Activated naive CD8-positive, alpha-beta T cell treated with anti-CD3 and anti-CD28 coated beads, Interleukin-2, amount 50 U/mL, for 24 hours (primary cell): ENCODE measurements at regions not wholly inside any gene's neighbourhood (a gene's known extent, or its start where the extent isn't known, plus 50 kb on each side); places are given as distances from the start of the nearest gene placed in this dataset.

Experiments
- ATAC-seq: fragments of 150-1000 bp; cut with Tn5 transposase; one replicate; pipeline ENCODE4 v1.10.0; 2021
- DNase-seq: peaks from one replicate; pipeline ENCODE4 v3.0.0; 2021
- H3K27ac Mint-ChIP-seq: one replicate; pipeline ENCODE4 v1.8.0; 2021; ENCODE audit warnings: mild to moderate bottlenecking, mixed read lengths
- H3K27me3 Mint-ChIP-seq: one replicate; pipeline ENCODE4 v1.8.0; 2021; ENCODE audit warnings: mixed read lengths
- H3K36me3 Mint-ChIP-seq: one replicate; pipeline ENCODE4 v1.8.0; 2021; ENCODE audit warnings: low read depth, mixed read lengths
- H3K4me1 Mint-ChIP-seq: one replicate; pipeline ENCODE4 v1.8.0; 2021; ENCODE audit warnings: mixed read lengths
- H3K4me3 Mint-ChIP-seq: one replicate; pipeline ENCODE4 v1.8.0; 2021; ENCODE audit warnings: mild to moderate bottlenecking, moderate library complexity, mixed read lengths
- H3K9me3 Mint-ChIP-seq: one replicate; pipeline ENCODE4 v1.8.0; 2021; ENCODE audit warnings: mixed read lengths

DNA sequence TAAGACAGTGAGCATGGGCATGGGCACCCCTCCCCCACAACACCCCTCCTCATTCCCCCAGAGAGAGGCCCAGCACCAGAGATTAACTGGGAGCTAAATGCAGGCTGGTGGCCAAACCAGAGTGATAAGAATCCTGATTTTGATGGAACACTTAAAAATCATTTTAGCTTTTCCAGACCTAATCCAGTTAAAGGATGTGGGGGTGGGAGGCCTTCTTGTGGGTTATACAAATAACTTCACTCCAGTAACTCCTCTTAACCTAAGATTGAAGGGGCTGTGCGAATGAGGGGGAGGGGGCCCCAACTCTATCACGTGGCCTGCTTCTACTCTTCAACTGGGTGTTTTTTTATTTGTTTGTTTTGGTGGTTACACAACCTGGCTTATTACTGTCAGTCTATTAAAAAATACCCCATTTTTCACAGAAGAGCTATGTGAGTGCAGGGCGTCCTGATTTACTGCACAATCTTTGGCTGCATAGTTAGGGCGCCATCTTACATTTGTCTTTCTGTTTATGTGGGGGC is 398.1 kb upstream of the LYPLAL1 start:
- H3K4me1 Mint-ChIP-seq = no peaks in the 10 kb centered on the region
- H3K4me3 Mint-ChIP-seq = no peak overlapping the region
- H3K9me3 Mint-ChIP-seq = no peaks in the 10 kb centered on the region
- no peaks in the 10 kb centered on the region for H3K27me3 Mint-ChIP-seq
- DNase-seq (no peak), ATAC-seq (no peak)
- no peaks in the 10 kb centered on the region for H3K36me3 Mint-ChIP-seq
- H3K27ac Mint-ChIP-seq = no peak overlapping the region

DNA sequence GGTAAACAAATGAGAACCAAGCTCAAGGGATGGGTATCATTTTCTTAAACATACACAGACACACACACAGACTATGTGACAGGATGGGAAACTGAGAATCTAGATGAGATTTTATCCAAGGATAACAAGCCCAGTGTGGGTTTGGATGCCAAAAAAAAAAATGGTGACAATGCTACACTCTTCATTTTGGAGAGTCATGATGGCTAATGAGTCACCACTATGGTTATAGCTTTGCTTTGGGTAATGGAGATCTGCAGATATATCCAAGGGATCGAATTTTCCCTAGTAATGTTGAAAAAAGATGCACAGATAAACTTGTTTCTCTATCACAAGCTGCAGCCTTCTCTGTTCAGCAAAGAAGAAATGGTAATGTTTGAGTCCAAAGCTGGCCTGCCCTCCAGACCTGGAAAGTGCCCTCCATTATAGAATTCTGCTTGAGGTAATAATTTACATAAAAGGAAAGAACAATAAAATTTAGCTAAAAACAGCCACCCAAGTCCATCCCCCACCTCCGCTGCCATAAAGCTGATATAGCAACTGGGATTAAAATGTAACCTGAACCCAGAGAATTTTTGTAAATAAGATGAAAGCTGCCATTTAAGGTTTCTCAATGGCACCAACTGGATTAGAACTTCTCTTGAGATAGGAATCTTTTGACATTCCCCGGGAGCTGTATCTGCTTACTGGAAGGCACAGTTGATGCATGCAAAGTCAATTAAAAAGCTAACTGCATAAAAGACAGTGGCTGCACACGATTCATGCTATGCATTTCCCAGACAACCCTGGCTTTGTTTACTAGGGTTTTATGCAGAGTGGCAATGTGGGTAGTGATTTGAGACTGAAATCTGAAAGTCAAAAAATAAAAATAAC is 395.2 kb upstream of the LYPLAL1 start:
- Mint-ChIP-seq H3K4me3 (no peak overlapping the region), H3K9me3 (no peaks in the 10 kb centered on the region), H3K4me1 (no peaks in the 10 kb centered on the region), H3K27me3 (no peaks in the 10 kb centered on the region), H3K27ac (no peak overlapping the region), H3K36me3 (no peaks in the 10 kb centered on the region)
- ATAC-seq (no peak), DNase-seq (no peak)

DNA sequence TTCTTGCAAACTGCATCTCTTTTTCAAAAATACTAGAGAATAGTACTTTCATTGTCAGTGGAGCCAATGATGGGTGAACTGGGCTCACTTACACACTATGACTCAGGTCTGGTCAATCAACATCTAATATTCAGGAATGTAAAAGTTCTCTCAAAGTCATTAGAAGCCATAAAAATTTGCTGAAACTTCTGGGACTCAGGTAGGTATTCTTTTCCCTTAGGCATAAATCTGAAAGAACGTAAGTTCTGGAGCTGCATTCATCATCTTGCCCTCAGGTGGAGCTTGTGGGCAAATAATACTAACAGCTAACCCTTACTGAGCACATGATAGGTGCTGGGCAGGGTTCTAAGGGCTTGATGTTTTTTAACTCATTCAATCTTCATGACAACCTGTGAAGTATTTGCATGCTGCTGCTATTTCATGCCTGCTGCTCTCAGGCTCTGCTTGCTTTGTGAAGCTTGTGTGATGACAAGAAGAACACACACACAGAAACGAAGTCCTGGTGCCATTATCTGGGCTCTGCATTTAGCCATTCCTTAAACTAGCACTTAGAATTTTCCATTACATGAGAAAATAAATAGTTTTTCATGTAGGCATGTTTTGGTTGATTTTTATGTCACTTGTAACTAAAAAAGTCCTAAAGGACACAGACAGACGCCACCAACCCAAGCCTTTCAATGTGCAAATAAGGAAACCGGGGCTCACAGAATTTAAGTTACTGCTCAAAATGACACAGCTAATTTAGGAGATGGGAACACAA is 394.2 kb upstream of the LYPLAL1 start:
- H3K4me3 Mint-ChIP-seq = no peak overlapping the region
- ATAC-seq = no peak
- DNase-seq = no peak
- no peaks in the 10 kb centered on the region for H3K36me3 Mint-ChIP-seq
- H3K4me1 Mint-ChIP-seq = no peaks in the 10 kb centered on the region
- H3K27me3 Mint-ChIP-seq = no peaks in the 10 kb centered on the region
- no peak overlapping the region for H3K27ac Mint-ChIP-seq
- no peaks in the 10 kb centered on the region for H3K9me3 Mint-ChIP-seq

DNA sequence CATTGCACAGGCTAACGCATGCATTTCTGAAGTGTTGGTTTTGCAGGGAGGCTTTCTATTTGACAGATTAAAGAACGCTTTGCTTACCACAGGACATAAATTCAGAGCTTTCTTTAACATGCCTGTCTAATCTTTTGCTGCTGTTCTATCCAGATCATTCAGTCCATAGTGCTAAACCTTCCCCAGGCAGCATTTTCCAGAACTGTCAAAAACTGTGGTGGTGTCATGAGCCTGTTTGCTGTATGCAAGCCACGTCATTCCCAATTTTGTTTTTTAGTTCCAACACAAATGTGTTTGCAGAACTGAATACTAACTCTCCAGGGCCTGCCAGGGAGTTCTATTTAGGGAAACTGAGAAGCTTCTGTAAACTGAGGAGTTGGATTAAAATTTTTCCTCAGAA is 390.5 kb upstream of the LYPLAL1 start:
- ATAC-seq (no peak), DNase-seq (no peak)
- Mint-ChIP-seq H3K27ac (no peak overlapping the region), H3K4me1 (no peaks in the 10 kb centered on the region), H3K27me3 (no peaks in the 10 kb centered on the region), H3K9me3 (no peaks in the 10 kb centered on the region), H3K36me3 (no peaks in the 10 kb centered on the region), H3K4me3 (no peak overlapping the region)

DNA sequence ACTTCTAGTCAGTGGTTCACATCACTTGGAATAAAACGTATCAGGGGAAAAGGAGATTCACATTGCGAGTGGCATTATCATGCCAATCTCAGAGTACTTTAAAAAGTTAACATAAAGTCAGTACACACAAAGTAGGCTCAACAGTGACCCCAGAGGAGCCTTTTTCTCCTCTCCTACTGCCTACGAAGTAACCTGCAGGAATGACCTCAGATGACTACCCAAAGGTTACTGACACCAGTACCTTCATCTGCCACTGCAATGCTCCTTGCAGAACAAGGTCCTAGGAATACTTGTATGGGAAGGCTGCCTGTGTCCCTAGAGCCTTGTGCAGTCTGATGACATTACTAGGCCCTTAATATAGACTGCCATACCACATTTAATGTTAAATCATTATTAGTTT is 389.8 kb upstream of the LYPLAL1 start:
- ATAC-seq = no peak
- Mint-ChIP-seq H3K36me3 (no peaks in the 10 kb centered on the region), H3K9me3 (no peaks in the 10 kb centered on the region), H3K4me3 (no peak overlapping the region), H3K27me3 (no peaks in the 10 kb centered on the region), H3K27ac (no peak overlapping the region), H3K4me1 (no peaks in the 10 kb centered on the region)
- no peak for DNase-seq

DNA sequence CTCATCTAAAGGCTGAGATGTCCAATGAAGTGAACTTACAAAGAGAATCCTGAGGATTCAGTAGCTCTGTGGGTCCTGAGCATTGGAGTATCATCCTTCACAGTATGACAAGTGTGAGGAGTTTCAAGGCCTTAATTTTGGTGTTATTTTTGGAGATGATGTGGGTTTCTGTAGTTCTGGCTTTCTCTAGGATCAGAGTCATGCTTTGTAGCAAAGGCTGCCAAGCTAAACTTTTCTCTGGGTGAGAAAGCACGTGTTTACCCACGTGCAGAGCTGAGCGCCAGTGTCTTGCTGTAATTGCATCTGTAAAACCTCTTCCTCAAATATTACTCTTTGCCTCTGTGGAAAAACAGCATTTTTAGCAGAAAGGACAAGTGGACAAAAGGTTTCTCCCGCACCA is 387.8 kb upstream of the LYPLAL1 start:
- H3K4me1 Mint-ChIP-seq = no peaks in the 10 kb centered on the region
- ATAC-seq (no peak), DNase-seq (no peak)
- no peak overlapping the region for H3K4me3 Mint-ChIP-seq
- no peaks in the 10 kb centered on the region for H3K36me3 Mint-ChIP-seq
- no peaks in the 10 kb centered on the region for H3K27me3 Mint-ChIP-seq
- H3K9me3 Mint-ChIP-seq = no peaks in the 10 kb centered on the region
- no peak overlapping the region for H3K27ac Mint-ChIP-seq

DNA sequence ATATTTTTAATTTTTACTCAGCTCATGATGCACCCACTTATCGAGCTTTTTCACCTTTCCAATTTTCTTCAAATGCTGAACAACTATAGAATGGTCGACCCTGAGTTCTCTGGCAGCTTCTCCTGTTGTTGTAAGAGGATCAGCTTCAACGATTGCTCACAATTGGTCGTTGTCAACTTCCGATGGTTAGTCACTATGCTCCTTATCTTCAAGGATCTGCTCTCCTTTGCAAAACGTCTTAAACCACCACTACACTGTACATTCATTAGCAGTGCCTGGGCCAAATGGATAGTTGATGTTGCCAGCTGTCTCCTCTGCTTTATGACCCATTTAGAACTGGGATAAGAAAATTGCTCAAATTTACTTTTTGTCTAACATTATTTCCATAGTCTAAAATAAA is 385.9 kb upstream of the LYPLAL1 start:
- Mint-ChIP-seq H3K4me1 (no peaks in the 10 kb centered on the region), H3K36me3 (no peaks in the 10 kb centered on the region), H3K27me3 (no peaks in the 10 kb centered on the region), H3K9me3 (no peaks in the 10 kb centered on the region), H3K27ac (no peak overlapping the region), H3K4me3 (no peak overlapping the region)
- DNase-seq = no peak
- no peak for ATAC-seq

DNA sequence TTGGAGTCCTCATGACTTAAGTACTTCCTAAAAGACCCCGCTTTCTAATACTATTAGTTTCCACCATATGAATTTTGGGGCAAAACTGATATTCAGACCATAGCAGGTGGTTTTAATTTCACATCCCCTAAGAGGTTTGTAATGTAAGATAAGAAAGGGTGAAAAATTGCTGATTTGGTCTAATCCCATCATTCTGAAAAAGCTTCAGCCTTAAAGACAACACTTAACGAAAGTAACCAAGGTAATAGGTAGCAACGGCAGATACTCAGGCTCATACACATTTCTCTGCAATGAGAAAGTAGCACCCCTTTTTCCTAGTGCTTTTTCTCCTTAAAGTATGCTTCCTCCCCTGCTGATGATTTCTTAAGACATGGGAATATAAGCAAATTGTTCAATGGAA is 376.9 kb upstream of the LYPLAL1 start:
- DNase-seq = no peak
- Mint-ChIP-seq H3K4me3 (no peak overlapping the region), H3K27ac (no peak overlapping the region), H3K9me3 (peaks cover 7% of the 10 kb centered on the region), H3K27me3 (no peaks in the 10 kb centered on the region), H3K36me3 (no peaks in the 10 kb centered on the region), H3K4me1 (no peaks in the 10 kb centered on the region)
- no peak for ATAC-seq

DNA sequence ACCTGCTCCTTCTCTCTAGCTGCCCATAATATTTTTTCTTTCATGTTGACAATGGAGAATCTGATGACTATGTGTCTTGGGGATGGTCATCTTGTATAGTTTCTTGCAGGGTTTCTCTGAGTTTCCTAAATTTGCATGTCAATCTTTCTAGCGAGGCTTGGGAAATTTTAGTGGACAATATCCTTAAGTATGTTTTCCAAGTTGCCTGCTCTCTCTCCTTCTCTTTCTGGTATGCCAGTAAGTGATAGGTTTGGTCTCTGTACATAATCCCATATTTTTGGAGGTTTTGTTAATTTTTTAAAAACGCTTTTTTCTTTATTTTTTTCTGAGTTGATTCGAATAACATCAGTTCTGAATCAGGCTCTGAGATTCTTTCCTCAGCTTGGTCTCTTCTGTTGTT is 370.9 kb upstream of the LYPLAL1 start:
- H3K4me1 Mint-ChIP-seq = no peaks in the 10 kb centered on the region
- H3K27ac Mint-ChIP-seq = no peak overlapping the region
- ATAC-seq (no peak), DNase-seq (no peak)
- H3K9me3 Mint-ChIP-seq = peaks cover 7% of the 10 kb centered on the region
- no peak overlapping the region for H3K4me3 Mint-ChIP-seq
- no peaks in the 10 kb centered on the region for H3K27me3 Mint-ChIP-seq
- no peaks in the 10 kb centered on the region for H3K36me3 Mint-ChIP-seq

DNA sequence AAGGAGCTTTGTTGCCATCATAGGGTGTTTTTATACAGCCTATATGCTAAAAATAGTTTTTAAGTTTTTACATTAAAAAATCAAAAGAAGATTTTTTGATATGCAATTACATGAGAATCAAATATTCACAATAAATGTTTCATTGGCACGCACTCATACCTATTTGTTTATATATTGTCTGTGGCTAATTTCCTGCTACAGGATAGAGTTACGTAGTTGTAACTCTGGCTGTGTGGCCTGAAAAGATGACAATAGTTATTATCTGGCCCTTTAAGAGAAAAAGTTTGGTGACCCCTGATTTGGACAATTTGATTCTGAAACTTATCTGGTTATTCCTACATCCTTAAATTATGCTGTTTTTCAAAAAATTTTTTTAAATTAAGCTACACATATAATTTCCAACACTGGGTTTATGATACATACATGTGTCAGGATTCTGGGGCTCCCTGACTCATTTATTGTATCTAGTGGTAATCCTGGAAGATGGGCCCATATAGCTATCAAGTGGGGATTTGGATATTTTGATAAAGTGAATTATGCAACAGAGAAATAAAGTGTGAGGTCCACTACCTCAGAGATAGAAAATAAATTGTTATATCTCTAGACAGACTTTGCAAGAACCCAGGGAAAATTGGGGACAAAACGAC is 370.2 kb upstream of the LYPLAL1 start:
- no peak overlapping the region for H3K4me3 Mint-ChIP-seq
- no peak for DNase-seq
- no peaks in the 10 kb centered on the region for H3K27me3 Mint-ChIP-seq
- no peak for ATAC-seq
- no peaks in the 10 kb centered on the region for H3K4me1 Mint-ChIP-seq
- no peaks in the 10 kb centered on the region for H3K36me3 Mint-ChIP-seq
- no peak overlapping the region for H3K27ac Mint-ChIP-seq
- H3K9me3 Mint-ChIP-seq = peaks cover 7% of the 10 kb centered on the region

DNA sequence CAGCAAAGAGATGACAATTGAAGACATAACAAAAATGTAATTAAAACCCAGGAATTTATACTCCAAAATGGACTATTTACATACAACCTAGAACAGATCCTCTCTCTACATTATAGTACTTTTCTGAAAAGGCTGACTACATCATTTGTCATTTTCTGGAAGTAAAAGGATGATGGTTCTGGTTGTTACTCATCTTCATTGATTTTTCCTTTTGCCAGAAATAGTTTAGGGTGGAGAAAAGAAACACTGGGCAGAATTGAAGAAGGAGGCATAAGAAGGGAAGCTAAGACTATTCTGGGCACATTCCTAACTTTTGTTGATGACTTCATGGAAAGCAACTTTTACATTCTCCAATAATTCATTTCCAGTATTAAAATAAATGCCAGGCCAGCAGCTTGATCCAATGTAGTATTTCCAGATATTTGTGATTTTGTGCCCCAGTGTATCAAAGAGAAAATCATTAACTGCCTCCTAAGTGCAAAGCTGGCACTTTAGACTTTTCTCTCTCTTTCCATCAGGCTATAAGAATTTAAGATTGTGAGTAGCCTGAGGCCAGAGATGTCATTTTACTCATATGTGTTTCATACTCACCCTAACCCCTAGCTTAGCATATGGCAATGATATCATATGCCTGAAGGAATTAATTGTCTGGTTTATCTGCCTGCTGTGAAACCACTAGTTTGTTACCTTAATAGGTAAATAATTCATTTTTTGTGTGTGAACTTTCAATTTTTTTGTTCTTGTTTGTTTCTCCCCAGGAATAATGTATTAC is 369.5 kb upstream of the LYPLAL1 start:
- Mint-ChIP-seq H3K9me3 (peaks cover 7% of the 10 kb centered on the region), H3K27me3 (no peaks in the 10 kb centered on the region), H3K4me3 (no peak overlapping the region), H3K4me1 (no peaks in the 10 kb centered on the region), H3K27ac (no peak overlapping the region), H3K36me3 (no peaks in the 10 kb centered on the region)
- ATAC-seq (no peak), DNase-seq (no peak)

DNA sequence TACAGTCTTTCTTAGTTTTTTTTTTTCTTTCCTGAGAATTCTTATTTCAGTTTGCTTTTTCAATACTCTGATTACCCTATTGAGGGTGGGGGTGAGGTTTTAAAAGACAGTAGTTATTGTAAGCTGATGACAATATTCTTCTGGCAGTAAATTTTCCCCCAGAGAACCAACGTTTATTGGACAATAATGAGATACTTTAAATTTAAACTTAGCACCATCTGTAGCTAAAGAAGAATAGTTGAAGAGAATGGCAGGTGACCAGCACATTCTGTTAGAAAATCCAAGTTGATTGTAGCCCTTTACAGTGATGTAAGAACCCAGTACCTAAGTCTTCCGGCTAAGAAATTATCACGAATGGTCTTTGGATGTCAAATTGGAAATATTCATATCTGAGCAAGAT is 364.6 kb upstream of the LYPLAL1 start:
- no peaks in the 10 kb centered on the region for H3K36me3 Mint-ChIP-seq
- H3K4me3 Mint-ChIP-seq = no peak overlapping the region
- no peak for ATAC-seq
- no peak for DNase-seq
- H3K27me3 Mint-ChIP-seq = no peaks in the 10 kb centered on the region
- no peaks in the 10 kb centered on the region for H3K4me1 Mint-ChIP-seq
- H3K9me3 Mint-ChIP-seq = no peaks in the 10 kb centered on the region
- H3K27ac Mint-ChIP-seq = no peak overlapping the region

DNA sequence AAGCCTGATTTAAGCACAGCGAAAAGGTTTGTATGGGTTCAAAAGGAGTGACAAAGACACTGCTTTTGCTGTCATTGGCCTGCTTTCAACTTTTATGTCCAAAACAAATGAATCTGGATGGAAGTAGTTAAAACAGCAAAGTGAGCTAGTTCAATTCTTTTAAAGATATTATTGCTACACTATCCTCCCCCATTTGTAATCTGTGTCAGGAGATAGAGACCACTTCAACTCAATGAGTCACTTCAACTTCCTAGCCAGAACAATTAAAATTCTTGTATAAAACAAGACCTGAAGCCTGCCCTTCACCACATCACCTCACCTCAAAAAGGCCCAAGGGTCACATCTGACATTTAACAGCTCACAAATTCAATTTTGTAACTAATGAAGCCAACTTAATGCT is 364.1 kb upstream of the LYPLAL1 start:
- Mint-ChIP-seq H3K4me3 (no peak overlapping the region), H3K9me3 (no peaks in the 10 kb centered on the region), H3K4me1 (no peaks in the 10 kb centered on the region), H3K36me3 (no peaks in the 10 kb centered on the region), H3K27ac (no peak overlapping the region), H3K27me3 (no peaks in the 10 kb centered on the region)
- DNase-seq (no peak), ATAC-seq (no peak)

DNA sequence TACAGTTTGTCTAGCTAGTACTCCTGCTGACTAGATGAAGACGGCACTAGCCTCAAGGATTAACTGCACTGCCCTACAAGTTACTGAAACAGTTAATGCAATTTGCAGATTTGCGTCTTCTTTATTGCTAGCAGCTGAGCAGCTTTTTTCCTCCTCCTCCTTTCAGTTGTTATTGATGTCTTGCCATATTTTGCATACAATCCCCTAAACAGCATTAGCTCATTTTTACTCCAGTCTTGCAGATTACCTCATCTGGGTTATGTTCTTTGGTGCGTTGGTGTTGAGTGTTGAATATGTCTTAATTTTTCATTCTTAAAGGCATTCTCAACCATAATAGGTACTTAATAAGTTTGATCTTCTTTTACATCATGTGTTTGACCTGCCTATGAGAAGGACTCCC is 363.4 kb upstream of the LYPLAL1 start:
- no peak for ATAC-seq
- no peaks in the 10 kb centered on the region for H3K27me3 Mint-ChIP-seq
- no peak for DNase-seq
- no peak overlapping the region for H3K27ac Mint-ChIP-seq
- no peak overlapping the region for H3K4me3 Mint-ChIP-seq
- no peaks in the 10 kb centered on the region for H3K36me3 Mint-ChIP-seq
- no peaks in the 10 kb centered on the region for H3K4me1 Mint-ChIP-seq
- no peaks in the 10 kb centered on the region for H3K9me3 Mint-ChIP-seq
